ENCODE measurements at regions not wholly inside any gene's neighbourhood (a gene's known extent, or its start where the extent isn't known, plus 50 kb on each side); places are given as distances from the start of the nearest gene placed in this dataset.
A peak's percentile ranks its signal among the peaks of the same experiment; 100 is the strongest.

DNA sequence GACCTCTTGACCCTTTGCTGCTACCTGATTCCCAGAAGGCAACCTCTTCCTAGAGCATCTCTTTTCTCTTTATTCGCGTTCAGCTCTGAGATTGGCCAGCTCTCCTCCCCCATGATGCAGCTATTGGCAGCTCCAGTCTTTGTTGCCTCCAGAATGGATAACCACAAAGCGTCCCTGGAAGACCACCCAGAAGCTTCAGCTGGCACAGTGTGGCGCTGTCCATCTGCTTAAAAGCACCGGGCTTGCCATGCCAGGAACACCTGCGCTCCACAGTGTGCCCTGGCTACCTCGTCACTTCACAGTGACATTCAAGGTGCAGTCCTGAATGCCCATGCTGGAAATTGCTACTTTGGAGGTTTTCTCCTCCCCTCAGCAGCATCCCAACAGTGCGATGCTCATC, 353.9 kb downstream of the LMO4 start:
- TF ChIP-seq, protein P1, sequence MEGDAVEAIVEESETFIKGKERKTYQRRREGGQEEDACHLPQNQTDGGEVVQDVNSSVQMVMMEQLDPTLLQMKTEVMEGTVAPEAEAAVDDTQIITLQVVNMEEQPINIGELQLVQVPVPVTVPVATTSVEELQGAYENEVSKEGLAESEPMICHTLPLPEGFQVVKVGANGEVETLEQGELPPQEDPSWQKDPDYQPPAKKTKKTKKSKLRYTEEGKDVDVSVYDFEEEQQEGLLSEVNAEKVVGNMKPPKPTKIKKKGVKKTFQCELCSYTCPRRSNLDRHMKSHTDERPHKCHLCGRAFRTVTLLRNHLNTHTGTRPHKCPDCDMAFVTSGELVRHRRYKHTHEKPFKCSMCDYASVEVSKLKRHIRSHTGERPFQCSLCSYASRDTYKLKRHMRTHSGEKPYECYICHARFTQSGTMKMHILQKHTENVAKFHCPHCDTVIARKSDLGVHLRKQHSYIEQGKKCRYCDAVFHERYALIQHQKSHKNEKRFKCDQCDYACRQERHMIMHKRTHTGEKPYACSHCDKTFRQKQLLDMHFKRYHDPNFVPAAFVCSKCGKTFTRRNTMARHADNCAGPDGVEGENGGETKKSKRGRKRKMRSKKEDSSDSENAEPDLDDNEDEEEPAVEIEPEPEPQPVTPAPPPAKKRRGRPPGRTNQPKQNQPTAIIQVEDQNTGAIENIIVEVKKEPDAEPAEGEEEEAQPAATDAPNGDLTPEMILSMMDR (conservative IDR thresholded peaks at IDR 0.05; ENCODE audit: low read depth, low read length): peak; percentile 5
- no peak for DNase-seq (ENCODE audit: low read depth)

DNA sequence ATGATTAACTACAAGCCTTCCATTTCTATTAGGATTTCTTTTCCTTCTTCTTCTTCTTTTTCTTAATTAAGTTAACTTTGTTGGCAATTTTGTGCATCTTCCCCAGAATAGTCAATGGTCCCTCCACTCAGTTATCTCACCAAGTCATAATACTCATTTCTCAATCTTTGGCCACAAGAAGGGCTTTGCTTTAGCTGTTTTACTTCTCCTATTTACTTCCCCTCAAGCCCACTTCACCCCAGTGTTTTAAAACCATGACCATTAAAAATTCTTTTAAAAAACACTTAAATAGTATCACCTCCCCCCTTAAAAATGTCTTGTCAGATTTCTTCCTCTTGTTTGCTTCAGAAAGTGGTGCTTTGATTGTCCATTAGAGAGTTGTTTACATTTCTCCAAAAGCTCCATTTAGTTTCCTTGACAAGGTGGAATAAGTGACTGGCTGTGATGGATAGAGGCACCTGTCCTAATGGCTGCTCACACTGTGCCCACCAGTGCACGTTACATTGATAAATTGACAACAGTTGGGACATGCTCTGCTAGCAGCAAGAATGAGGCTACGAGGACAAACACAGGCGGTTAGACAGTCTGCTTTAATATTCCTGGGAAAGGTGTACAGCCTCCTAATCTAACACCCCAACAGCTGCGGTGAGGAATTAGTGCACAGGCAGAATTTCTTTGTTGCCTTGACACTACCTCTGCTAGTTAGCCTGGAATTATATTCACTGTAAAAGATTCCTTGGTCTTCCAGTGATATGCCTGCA, 354.7 kb downstream of the LMO4 start:
- TF ChIP-seq, protein P1 (conservative IDR thresholded peaks at IDR 0.05; ENCODE audit: low read depth, low read length): no peak
- peak overlapping the region; percentile 60 for H3K4me3 ChIP-seq (ENCODE audit: low read depth, low read length)
- no peak for DNase-seq (ENCODE audit: low read depth)

More for the DNA sequence above, 353.9 kb downstream of the LMO4 start:
- H3K4me3 ChIP-seq (ENCODE audit: low read depth, low read length): no peak overlapping the region

DNA sequence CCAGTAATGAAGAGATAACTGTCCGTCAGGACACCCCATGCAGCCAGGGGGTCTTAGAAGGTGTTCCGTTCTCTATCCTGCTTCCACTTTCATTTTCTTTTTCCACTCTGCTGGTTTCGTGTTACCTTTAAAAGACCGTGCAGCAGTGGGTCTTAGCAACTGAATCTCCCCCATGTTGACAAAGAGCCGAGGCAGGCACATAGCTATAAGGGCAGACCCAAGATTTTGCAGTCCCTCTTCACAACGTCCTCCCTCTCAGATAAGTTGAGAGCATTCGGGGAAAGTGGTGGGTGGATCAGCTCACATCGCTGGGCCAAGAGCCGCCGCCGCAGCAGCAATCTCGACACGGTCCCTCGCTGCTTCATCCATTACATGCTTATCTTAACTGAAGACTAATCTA, 355.5 kb downstream of the LMO4 start:
- DNase-seq (ENCODE audit: low read depth): no peak
- H3K4me3 ChIP-seq (ENCODE audit: low read depth, low read length): peak overlapping the region; percentile 60
- TF ChIP-seq, protein P1 (conservative IDR thresholded peaks at IDR 0.05; ENCODE audit: low read depth, low read length): no peak

DNA sequence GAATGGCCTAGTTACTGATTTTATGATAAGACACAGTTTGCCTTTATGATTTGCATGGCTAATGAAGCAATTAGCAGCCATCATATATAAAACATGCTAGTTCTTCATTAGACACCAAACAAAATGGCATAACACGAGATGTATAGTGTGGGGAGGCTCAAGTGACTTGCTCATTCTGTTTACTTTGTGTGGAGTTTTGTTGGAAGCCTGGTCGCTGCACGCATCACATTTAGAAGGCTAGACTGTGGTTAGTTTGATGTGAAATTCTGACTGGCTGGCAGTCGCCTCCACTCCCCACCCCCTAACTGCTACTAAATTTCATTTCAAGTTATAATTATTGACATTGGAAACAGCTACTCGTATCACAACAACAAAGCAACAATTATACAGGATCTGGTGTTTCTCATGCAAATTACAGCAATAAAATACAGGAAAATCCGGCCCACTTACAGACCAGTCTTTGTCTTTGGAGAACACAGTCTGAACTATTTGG, 356.1 kb downstream of the LMO4 start:
- TF ChIP-seq, protein P1 (conservative IDR thresholded peaks at IDR 0.05; ENCODE audit: low read depth, low read length): no peak
- peak overlapping the region; percentile 60 for H3K4me3 ChIP-seq (ENCODE audit: low read depth, low read length)
- no peak for DNase-seq (ENCODE audit: low read depth)

DNA sequence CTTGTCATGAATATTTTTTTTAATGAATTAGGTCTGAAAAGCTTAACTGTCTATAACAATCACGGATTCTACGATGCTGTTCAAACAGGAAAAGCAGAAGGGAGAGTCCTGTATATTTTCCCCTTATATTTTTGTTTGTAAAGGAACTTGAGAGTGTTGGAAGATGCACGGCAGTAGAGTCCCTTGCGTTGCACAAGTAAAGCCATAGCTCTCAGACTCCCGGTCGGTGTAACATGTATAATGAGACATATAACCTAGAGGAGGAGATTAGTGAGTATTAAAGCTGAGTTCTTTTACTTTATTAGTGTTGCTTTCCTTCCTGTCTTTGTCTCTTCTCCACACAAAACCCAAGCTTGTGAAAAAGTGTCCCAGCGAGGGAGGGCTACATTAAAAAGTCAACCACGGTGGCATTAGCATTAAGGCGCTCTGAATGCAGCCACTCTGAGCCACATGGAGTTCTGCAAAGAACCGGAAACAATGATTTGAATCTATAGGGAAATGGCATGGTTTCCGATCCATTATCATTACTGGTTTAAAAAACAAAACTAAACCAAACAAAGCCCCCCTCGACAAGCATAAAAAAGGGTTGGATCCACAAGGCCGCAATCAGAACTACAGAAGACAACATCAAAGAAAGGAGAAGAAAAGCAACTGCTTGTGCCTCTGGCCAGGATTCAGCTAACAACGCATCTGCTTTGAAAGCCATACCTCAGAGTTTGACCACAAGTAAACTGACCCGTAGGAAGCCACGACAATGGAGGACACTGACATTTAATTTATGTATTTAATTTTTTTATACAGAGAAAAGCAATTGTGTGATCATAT, 356.8 kb downstream of the LMO4 start:
- TF ChIP-seq, protein P1 (conservative IDR thresholded peaks at IDR 0.05; ENCODE audit: low read depth, low read length): no peak
- H3K4me3 ChIP-seq (ENCODE audit: low read depth, low read length): no peak overlapping the region
- no peak for DNase-seq (ENCODE audit: low read depth)

DNA sequence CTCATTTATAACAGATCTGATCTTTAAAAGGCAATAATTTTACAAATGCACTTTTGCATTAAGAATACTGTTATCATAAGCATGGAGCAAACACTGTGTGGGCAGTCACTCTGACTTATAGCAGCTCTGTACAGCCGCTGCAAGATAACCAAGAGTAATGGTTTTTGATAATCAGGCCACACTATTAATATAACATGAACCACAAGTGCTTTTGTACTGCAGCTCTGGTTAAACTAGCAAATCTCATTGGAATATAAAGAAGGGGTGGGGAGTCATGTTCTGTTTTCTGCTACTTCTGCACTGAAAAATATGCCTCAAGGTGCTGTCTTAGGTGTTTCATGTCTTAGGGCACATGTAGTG, 357.4 kb downstream of the LMO4 start:
- H3K4me3 ChIP-seq (ENCODE audit: low read depth, low read length): no peak overlapping the region
- DNase-seq (ENCODE audit: low read depth): no peak
- TF ChIP-seq, protein P1 (conservative IDR thresholded peaks at IDR 0.05; ENCODE audit: low read depth, low read length): no peak
